K562 (cell line): ENCODE measurements at regions not wholly inside any gene's neighbourhood (a gene's known extent, or its start where the extent isn't known, plus 50 kb on each side); places are given as distances from the start of the nearest gene placed in this dataset.
A peak's percentile ranks its signal among the peaks of the same experiment; 100 is the strongest.

Experiments used
- ATAC-seq: fragments of 200-7000 bp; cut with Tn5 transposase; 3 replicates; pipeline ENCODE4 v1.9.1; 2020; ENCODE audit warnings: moderate library complexity
- BruUV-seq: library from RNA; stranded (reverse); fragments of 400-500 nt; replicated peaks from 2 replicates; lab custom pipeline; 2021; lab: Mats Ljungman, UMichigan
- CTCF ChIA-PET: fragments of 300-600 bp; formaldehyde crosslinking; extraction: SDS; loops from one replicate; lab custom pipeline; 2021; ENCODE audit warnings: low intra/inter-chr PET ratio; lab: Yijun Ruan, JAX
- POLR2A ChIA-PET: fragments of 300-600, 350-650 bp; sonication (Branson Sonifier 250); formaldehyde crosslinking; extraction: SDS; loops from one replicate; lab custom pipeline; 2021; ENCODE audit warnings: antibody characterized with exemption, inconsistent platforms; lab: Yijun Ruan, JAX
- DNase-seq, 4 experiments: peaks; one replicate each; pipeline versions ENCODE4 v3.0.0 to v3.0.0-alpha.2; 2011 to 2018; ENCODE audit warnings: low spot score in 3 of 4, mixed read lengths in 3 of 4; ENCODE audit errors: extremely low read depth in 1 of 4
- FAIRE-seq: peaks from 2 replicates; lab custom pipeline; 2011; peaks lifted over from hg19 to GRCh38; lab: Jason Lieb, UNC
- H2AFZ ChIP-seq: 2 replicates; pipeline ENCODE4 v1.6.0; 2011; ENCODE audit warnings: low read depth, low read length, control low read depth, inconsistent platforms
- H3K27ac ChIP-seq: fragments of 200-600 bp; 3 replicates; pipeline ENCODE4 v1.8.0; 2011; ENCODE audit warnings: low read depth, mild to moderate bottlenecking, control low read depth, inconsistent platforms, low read length, moderate library complexity, mixed read lengths; ENCODE audit errors: extremely low read depth
- H3K27me3 ChIP-seq, 2 experiments: fragments of 300-600 bp in 1 of 2; 2 replicates in 1 of 2; 3 replicates in 1 of 2; pipeline versions ENCODE4 v1.6.0 to v1.8.0; 2011; ENCODE audit warnings: inconsistent platforms in 2 of 2, low read length in 2 of 2, mild to moderate bottlenecking in 1 of 2, mixed read lengths in 1 of 2, moderate library complexity in 1 of 2; ENCODE audit not compliant: control insufficient read depth in 2 of 2, insufficient read depth in 2 of 2
- H3K36me3 ChIP-seq: fragments of 300-600 bp; 3 replicates; pipeline ENCODE4 v1.8.0; 2011; ENCODE audit warnings: mild to moderate bottlenecking, low read length, inconsistent platforms; ENCODE audit not compliant: control insufficient read depth, insufficient read depth
- H3K4me1 ChIP-seq, 2 experiments: fragments of 200-600 bp in 1 of 2; replicated peaks in 1 of 2; 2 replicates in 1 of 2; 3 replicates in 1 of 2; pipeline versions ENCODE4 v1.5.1 to v1.8.0; 2011; ENCODE audit warnings: inconsistent platforms in 2 of 2, low read length in 2 of 2, mild to moderate bottlenecking in 1 of 2, mixed read lengths in 1 of 2, moderate library complexity in 1 of 2; ENCODE audit not compliant: control insufficient read depth in 2 of 2, insufficient read depth in 2 of 2
- H3K4me2 ChIP-seq: 2 replicates; pipeline ENCODE4 v1.6.1; 2011; ENCODE audit warnings: low read length, control low read depth, inconsistent platforms, mixed read lengths; ENCODE audit not compliant: insufficient read depth
- H3K4me3 ChIP-seq: fragments of 200-600 bp; sonication (generic), shearing (Covaris generic); 2 replicates; pipeline ENCODE4 v1.5.1; 2016; ENCODE audit warnings: control low read depth, inconsistent platforms
- H3K79me2 ChIP-seq: fragments of 200-600 bp; 3 replicates; pipeline ENCODE4 v1.8.0; 2011; ENCODE audit warnings: low read length, inconsistent platforms; ENCODE audit not compliant: control insufficient read depth, insufficient read depth
- H3K9ac ChIP-seq, 2 experiments: 2 replicates each; pipeline versions ENCODE4 v1.6.0 to v1.6.1; 2011; ENCODE audit warnings: low read depth in 2 of 2, low read length in 2 of 2, control low read depth in 1 of 2, inconsistent platforms in 1 of 2, mild to moderate bottlenecking in 1 of 2, mixed read lengths in 1 of 2; ENCODE audit not compliant: insufficient read depth in 1 of 2
- H3K9me1 ChIP-seq: one replicate; pipeline ENCODE4 v1.6.0; 2011; ENCODE audit warnings: inconsistent platforms, mild to moderate bottlenecking, low read length, moderate library complexity; ENCODE audit not compliant: control insufficient read depth, insufficient read depth
- H3K9me3 ChIP-seq: replicated peaks from 2 replicates; pipeline ENCODE4 v1.5.1; 2011; ENCODE audit warnings: low read depth, low read length, inconsistent platforms; ENCODE audit not compliant: control insufficient read depth, insufficient read depth
- H4K20me1 ChIP-seq: replicated peaks from 2 replicates; pipeline ENCODE4 v1.6.1; 2011; ENCODE audit warnings: low read length, inconsistent platforms, mixed read lengths; ENCODE audit not compliant: control insufficient read depth, insufficient read depth
- NEUROD1 ChIP-seq: fragments of 150-350 bp; IDR thresholded peaks from 2 replicates; pipeline ENCODE4 v1.6.1; 2014; ENCODE audit warnings: borderline replicate concordance, low read length, low read depth; ENCODE audit not compliant: partially characterized antibody
- TEAD2 ChIP-seq: fragments of 450-650 bp; IDR thresholded peaks from 2 replicates; pipeline ENCODE4 v1.6.1; 2016; ENCODE audit warnings: missing genetic modification characterization, control low read depth, missing compliant biosample characterization
- ZNF174 ChIP-seq: fragments of 250-450 bp; sonication (Bioruptor Pico); IDR thresholded peaks from 2 replicates; pipeline ENCODE4 v1.4.0; 2020; ENCODE audit warnings: mild to moderate bottlenecking
- WGBS: fragments of 100-300 bp; shearing (Covaris generic); methylation state at CpG from one replicate; pipeline ENCODE4 v1.1.6; 2016; ENCODE audit warnings: low coverage, mixed read lengths; ENCODE audit not compliant: insufficient coverage; ENCODE audit errors: missing lambda C conversion rate; 5-methylcytosine and 5-hydroxymethylcytosine counted together
- in situ Hi-C: fragments of 300-500 bp; cut with MboI; formaldehyde crosslinking; loops from 4 replicates; pipeline ENCODE4 v1.15.0; 2018; ENCODE audit warnings: inconsistent platforms, mixed read lengths
- intact Hi-C: fragments of 100-400 bp; cut with micrococcal nuclease; formaldehyde crosslinking; loops from 2 replicates; pipeline ENCODE4 v1.14.2; 2022
- TF ChIP-seq, protein P1 (sequence below), 2 experiments: fragments of 450-650 bp; IDR thresholded peaks; 2 replicates each; pipeline ENCODE4 v1.6.1; 2016
- TF ChIP-seq, protein P2 (sequence below): fragments of 450-650 bp; formaldehyde crosslinking; IDR thresholded peaks from 2 replicates; pipeline ENCODE4 v1.4.0; 2020; ENCODE audit warnings: mild to moderate bottlenecking, moderate library complexity
- TF ChIP-seq, protein P3 (sequence below): sonication (generic); formaldehyde crosslinking; IDR thresholded peaks from 2 replicates; pipeline ENCODE4 v1.5.0; 2020; ENCODE audit warnings: missing genetic modification reagents
- TF ChIP-seq, protein P4 (sequence below): fragments of 450-650 bp; IDR thresholded peaks from one replicate; pipeline ENCODE4 v1.6.1; 2018; ENCODE audit warnings: mild to moderate bottlenecking, moderate library complexity; ENCODE audit not compliant: partially characterized antibody
- TF ChIP-seq, protein P5 (sequence below): fragments of 450-650 bp; formaldehyde crosslinking; IDR thresholded peaks from 2 replicates; pipeline ENCODE4 v1.4.0; 2020; ENCODE audit warnings: mild to moderate bottlenecking, mixed read lengths

DNA sequence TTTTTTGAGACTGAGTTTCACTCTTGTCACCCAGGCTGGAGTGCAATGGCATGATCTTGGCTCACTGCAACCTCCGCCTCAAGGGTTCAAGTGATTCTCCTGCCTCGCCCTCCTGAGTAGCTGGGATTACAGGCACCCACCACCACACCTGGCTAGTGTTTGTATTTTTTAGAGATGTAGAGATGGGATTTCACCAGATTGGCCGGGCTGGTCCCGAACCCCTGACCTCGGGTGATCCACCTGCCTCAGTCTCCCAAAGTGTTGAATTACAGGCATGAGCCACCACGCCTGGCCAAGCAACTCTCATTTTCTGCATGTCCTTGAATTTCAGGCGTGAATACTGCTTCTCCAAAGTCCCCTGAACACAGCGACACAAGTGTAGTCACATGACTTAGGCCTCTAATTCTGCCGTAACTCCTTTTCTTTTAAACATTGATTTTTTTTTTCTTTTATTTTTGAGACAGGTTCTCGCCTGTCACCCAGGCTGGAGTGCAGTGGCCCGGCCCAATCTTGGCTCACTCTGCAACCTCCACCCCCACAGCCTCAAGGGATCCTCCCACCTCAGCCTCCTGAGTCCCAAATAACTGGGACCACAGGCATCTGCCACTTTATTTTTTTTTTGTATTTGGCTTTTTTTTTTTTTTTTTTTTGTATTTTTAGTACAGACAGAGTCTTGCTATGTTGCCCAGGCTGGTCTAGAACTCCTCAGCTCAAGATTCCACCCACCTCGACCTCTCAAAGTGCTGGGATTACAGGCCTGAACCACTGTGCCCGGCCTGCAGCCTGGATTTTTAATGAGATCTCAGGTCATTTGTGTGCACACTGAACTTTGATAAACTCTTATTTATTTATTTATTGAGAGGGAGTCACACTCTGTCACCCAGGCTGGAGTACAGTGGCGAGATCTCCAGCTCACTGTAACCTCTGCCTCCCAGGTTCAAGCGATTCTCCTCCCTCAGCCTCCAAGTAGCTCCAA is 124.6 kb downstream of the KCNJ18 start:
- no peaks in the 10 kb centered on the region for H3K27me3 ChIP-seq
- no peak overlapping the region for H3K27ac ChIP-seq
- ChIA-PET POLR2A (no interaction called here), CTCF (no interaction called here)
- no peak for FAIRE-seq
- no peaks in the 10 kb centered on the region; a peak in 1 of 5 replicates for H3K4me1 ChIP-seq
- 56% methylated on average over 15 of the region's 15 CpGs for WGBS
- BruUV-seq, result no TSS peak
- ATAC-seq, result no peak
- no peak overlapping the region for H3K4me2 ChIP-seq
- DNase-seq, result peak in 1 of 4 experiments; percentile 1
- H2AFZ ChIP-seq, result no peak overlapping the region
- H3K36me3 ChIP-seq, result no peaks in the 10 kb centered on the region
- no peaks in the 10 kb centered on the region for H4K20me1 ChIP-seq
- TF ChIP-seq, protein P1, sequence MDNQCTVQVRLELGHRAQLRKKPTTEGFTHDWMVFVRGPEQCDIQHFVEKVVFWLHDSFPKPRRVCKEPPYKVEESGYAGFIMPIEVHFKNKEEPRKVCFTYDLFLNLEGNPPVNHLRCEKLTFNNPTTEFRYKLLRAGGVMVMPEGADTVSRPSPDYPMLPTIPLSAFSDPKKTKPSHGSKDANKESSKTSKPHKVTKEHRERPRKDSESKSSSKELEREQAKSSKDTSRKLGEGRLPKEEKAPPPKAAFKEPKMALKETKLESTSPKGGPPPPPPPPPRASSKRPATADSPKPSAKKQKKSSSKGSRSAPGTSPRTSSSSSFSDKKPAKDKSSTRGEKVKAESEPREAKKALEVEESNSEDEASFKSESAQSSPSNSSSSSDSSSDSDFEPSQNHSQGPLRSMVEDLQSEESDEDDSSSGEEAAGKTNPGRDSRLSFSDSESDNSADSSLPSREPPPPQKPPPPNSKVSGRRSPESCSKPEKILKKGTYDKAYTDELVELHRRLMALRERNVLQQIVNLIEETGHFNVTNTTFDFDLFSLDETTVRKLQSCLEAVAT (IDR thresholded peaks at IDR 0.05), result no peak
- no peak for TF ChIP-seq TEAD2 (tag)
- TF ChIP-seq, protein P2, sequence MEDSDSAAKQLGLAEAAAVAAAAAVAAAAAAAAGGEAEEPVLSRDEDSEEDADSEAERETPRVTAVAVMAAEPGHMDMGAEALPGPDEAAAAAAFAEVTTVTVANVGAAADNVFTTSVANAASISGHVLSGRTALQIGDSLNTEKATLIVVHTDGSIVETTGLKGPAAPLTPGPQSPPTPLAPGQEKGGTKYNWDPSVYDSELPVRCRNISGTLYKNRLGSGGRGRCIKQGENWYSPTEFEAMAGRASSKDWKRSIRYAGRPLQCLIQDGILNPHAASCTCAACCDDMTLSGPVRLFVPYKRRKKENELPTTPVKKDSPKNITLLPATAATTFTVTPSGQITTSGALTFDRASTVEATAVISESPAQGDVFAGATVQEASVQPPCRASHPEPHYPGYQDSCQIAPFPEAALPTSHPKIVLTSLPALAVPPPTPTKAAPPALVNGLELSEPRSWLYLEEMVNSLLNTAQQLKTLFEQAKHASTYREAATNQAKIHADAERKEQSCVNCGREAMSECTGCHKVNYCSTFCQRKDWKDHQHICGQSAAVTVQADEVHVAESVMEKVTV, result no peak
- TF ChIP-seq, protein P3, sequence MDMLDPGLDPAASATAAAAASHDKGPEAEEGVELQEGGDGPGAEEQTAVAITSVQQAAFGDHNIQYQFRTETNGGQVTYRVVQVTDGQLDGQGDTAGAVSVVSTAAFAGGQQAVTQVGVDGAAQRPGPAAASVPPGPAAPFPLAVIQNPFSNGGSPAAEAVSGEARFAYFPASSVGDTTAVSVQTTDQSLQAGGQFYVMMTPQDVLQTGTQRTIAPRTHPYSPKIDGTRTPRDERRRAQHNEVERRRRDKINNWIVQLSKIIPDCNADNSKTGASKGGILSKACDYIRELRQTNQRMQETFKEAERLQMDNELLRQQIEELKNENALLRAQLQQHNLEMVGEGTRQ (CRISPR knock-in tag), result 0 out of 2 replicates have a peak, but pooled peaks have one; percentile 17
- TF ChIP-seq NEUROD1, result no peak
- TF ChIP-seq, protein P4, sequence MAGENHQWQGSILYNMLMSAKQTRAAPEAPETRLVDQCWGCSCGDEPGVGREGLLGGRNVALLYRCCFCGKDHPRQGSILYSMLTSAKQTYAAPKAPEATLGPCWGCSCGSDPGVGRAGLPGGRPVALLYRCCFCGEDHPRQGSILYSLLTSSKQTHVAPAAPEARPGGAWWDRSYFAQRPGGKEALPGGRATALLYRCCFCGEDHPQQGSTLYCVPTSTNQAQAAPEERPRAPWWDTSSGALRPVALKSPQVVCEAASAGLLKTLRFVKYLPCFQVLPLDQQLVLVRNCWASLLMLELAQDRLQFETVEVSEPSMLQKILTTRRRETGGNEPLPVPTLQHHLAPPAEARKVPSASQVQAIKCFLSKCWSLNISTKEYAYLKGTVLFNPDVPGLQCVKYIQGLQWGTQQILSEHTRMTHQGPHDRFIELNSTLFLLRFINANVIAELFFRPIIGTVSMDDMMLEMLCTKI, result no peak
- TF ChIP-seq ZNF174 (CRISPR knock-in tag), result no peak
- TF ChIP-seq, protein P5, sequence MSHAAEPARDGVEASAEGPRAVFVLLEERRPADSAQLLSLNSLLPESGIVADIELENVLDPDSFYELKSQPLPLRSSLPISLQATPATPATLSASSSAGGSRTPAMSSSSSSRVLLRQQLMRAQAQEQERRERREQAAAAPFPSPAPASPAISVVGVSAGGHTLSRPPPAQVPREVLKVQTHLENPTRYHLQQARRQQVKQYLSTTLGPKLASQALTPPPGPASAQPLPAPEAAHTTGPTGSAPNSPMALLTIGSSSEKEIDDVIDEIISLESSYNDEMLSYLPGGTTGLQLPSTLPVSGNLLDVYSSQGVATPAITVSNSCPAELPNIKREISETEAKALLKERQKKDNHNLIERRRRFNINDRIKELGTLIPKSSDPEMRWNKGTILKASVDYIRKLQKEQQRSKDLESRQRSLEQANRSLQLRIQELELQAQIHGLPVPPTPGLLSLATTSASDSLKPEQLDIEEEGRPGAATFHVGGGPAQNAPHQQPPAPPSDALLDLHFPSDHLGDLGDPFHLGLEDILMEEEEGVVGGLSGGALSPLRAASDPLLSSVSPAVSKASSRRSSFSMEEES (CRISPR knock-in tag), result peak; percentile 83
- no peaks in the 10 kb centered on the region for H3K9me3 ChIP-seq
- no peaks in the 10 kb centered on the region for H3K79me2 ChIP-seq
- H3K9ac ChIP-seq, result no peak overlapping the region
- in situ Hi-C loops, result no loop called here
- H3K9me1 ChIP-seq, result no peaks in the 10 kb centered on the region
- intact Hi-C loops, result no loop called here
- H3K4me3 ChIP-seq, result no peak overlapping the region
